SU-DHL-6 (cell line): ENCODE measurements at regions not wholly inside any gene's neighbourhood (a gene's known extent, or its start where the extent isn't known, plus 50 kb on each side); places are given as distances from the start of the nearest gene placed in this dataset.

Experiments
- H2AFZ ChIP-seq: fragments of 200-600 bp; sonication (generic); 2 replicates; pipeline ENCODE4 v1.6.1; 2014; ENCODE audit warnings: low read depth, mild to moderate bottlenecking, moderate library complexity, mixed read lengths, antibody characterized with exemption, low read length; ENCODE audit not compliant: severe bottlenecking
- H3F3A ChIP-seq: fragments of 200-600 bp; shearing (Covaris generic); 2 replicates; pipeline ENCODE4 v1.6.0; 2016; ENCODE audit warnings: antibody characterized with exemption, mild to moderate bottlenecking; ENCODE audit not compliant: insufficient read depth
- H3K27ac ChIP-seq: fragments of 200-600 bp; sonication (generic); 2 replicates; pipeline ENCODE4 v1.5.1; 2016; ENCODE audit warnings: low read depth, mild to moderate bottlenecking, low read length, moderate library complexity, mixed read lengths
- H3K27me3 ChIP-seq: fragments of 200-600 bp; sonication (generic), shearing (Covaris generic); 2 replicates; pipeline ENCODE4 v1.6.0; 2014; ENCODE audit warnings: mild to moderate bottlenecking, low read length
- H3K36me3 ChIP-seq: fragments of 200-600 bp; sonication (generic); 2 replicates; pipeline ENCODE4 v1.6.1; 2014; ENCODE audit warnings: mild to moderate bottlenecking, low read length, mixed read lengths
- H3K4me2 ChIP-seq: fragments of 300-600, 200-600 bp; shearing (Covaris generic), sonication (generic); 2 replicates; pipeline ENCODE4 v1.6.0; 2014; ENCODE audit warnings: low read length, low read depth, mild to moderate bottlenecking; ENCODE audit not compliant: poor library complexity, severe bottlenecking
- H3K4me3 ChIP-seq: fragments of 200-600 bp; sonication (generic); 2 replicates; pipeline ENCODE4 v1.5.1; 2014; ENCODE audit warnings: antibody characterized with exemption, low read length, mild to moderate bottlenecking, mixed read lengths; ENCODE audit not compliant: insufficient read depth, poor library complexity, severe bottlenecking
- H3K79me2 ChIP-seq: fragments of 200-600 bp; sonication (generic); 2 replicates; pipeline ENCODE4 v1.6.1; 2014; ENCODE audit warnings: mild to moderate bottlenecking, low read length, moderate library complexity; ENCODE audit not compliant: insufficient read depth
- H3K9ac ChIP-seq: fragments of 200-600 bp; sonication (generic); 2 replicates; pipeline ENCODE4 v1.7.0; 2014; ENCODE audit warnings: mild to moderate bottlenecking, low read length
- H3K9me2 ChIP-seq: fragments of 200-600 bp; sonication (generic); replicated peaks from 2 replicates; pipeline ENCODE4 v1.6.1; 2014; ENCODE audit warnings: low read length; ENCODE audit not compliant: insufficient read depth
- H3K9me3 ChIP-seq: fragments of 200-600 bp; sonication (generic); 2 replicates; pipeline ENCODE4 v1.6.1; 2014; ENCODE audit warnings: low read length, mixed read lengths; ENCODE audit not compliant: insufficient read depth
- H4K20me1 ChIP-seq: fragments of 200-600 bp; sonication (generic); 2 replicates; pipeline ENCODE4 v1.6.1; 2014; ENCODE audit warnings: low read depth, mild to moderate bottlenecking, antibody characterized with exemption, low read length, moderate library complexity, mixed read lengths
- EZH2phosphoT487 ChIP-seq: fragments of 200-600 bp; sonication (generic), shearing (Covaris generic); conservative IDR thresholded peaks from 2 replicates; pipeline ENCODE4 v1.6.1; 2018; ENCODE audit warnings: mild to moderate bottlenecking, antibody characterized with exemption, low read length, moderate library complexity, mixed read lengths
- TF ChIP-seq, protein P1 (sequence below): fragments of 200-600 bp; sonication (generic); IDR thresholded peaks from one replicate; pipeline ENCODE4 v1.5.1; 2017; ENCODE audit warnings: antibody characterized with exemption, mild to moderate bottlenecking, low read length, moderate library complexity; ENCODE audit not compliant: insufficient read depth, poor library complexity, severe bottlenecking

DNA sequence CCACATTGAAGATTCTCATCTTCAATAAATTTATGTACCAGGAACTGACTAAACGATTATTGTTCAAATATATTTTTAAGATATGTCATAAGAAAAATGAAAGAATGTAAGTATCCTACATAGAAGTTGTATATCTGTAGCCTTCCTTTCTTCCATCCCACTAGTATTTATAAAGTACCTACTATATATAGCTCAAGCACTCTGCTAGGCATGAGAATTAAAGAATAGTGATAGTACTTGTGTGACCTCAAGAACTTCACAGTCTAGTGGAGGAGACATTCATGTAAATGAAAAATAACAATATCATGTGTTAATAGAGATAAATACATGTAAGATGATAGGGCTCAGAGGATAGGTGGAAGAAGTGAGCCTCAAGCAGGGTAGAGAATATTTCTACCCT is 201.0 kb upstream of the HMHB1 start:
- Histone ChIP-seq H3F3A (no peaks in the 10 kb centered on the region), H3K9me3 (no peaks in the 10 kb centered on the region), H3K9me2 (no peaks in the 10 kb centered on the region), H2AFZ (no peak overlapping the region), H3K27ac (no peak overlapping the region), H3K27me3 (0 out of 2 replicates have a peak, but pooled peaks cover 3% of the 10 kb centered on the region), H3K4me2 (no peak overlapping the region), H3K9ac (no peak overlapping the region), H3K36me3 (no peaks in the 10 kb centered on the region), H4K20me1 (no peaks in the 10 kb centered on the region), H3K4me3 (no peak overlapping the region), H3K79me2 (no peaks in the 10 kb centered on the region)
- TF ChIP-seq, protein P1, sequence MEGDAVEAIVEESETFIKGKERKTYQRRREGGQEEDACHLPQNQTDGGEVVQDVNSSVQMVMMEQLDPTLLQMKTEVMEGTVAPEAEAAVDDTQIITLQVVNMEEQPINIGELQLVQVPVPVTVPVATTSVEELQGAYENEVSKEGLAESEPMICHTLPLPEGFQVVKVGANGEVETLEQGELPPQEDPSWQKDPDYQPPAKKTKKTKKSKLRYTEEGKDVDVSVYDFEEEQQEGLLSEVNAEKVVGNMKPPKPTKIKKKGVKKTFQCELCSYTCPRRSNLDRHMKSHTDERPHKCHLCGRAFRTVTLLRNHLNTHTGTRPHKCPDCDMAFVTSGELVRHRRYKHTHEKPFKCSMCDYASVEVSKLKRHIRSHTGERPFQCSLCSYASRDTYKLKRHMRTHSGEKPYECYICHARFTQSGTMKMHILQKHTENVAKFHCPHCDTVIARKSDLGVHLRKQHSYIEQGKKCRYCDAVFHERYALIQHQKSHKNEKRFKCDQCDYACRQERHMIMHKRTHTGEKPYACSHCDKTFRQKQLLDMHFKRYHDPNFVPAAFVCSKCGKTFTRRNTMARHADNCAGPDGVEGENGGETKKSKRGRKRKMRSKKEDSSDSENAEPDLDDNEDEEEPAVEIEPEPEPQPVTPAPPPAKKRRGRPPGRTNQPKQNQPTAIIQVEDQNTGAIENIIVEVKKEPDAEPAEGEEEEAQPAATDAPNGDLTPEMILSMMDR, result no peak
- no peak for TF ChIP-seq EZH2phosphoT487

GRCh38 chr5:143606043-143606752 is 202.7 kb upstream of the NR3C1 start:
- Histone ChIP-seq H4K20me1 (no peaks in the 10 kb centered on the region), H3K27ac (no peak overlapping the region), H3K9me3 (no peaks in the 10 kb centered on the region), H3K4me2 (no peak overlapping the region), H2AFZ (no peak overlapping the region), H3K79me2 (no peaks in the 10 kb centered on the region), H3F3A (no peaks in the 10 kb centered on the region), H3K9me2 (no peaks in the 10 kb centered on the region), H3K36me3 (no peaks in the 10 kb centered on the region), H3K9ac (no peak overlapping the region), H3K4me3 (no peak overlapping the region), H3K27me3 (no peaks in the 10 kb centered on the region)
- TF ChIP-seq, protein P1, result no peak
- no peak for TF ChIP-seq EZH2phosphoT487

DNA sequence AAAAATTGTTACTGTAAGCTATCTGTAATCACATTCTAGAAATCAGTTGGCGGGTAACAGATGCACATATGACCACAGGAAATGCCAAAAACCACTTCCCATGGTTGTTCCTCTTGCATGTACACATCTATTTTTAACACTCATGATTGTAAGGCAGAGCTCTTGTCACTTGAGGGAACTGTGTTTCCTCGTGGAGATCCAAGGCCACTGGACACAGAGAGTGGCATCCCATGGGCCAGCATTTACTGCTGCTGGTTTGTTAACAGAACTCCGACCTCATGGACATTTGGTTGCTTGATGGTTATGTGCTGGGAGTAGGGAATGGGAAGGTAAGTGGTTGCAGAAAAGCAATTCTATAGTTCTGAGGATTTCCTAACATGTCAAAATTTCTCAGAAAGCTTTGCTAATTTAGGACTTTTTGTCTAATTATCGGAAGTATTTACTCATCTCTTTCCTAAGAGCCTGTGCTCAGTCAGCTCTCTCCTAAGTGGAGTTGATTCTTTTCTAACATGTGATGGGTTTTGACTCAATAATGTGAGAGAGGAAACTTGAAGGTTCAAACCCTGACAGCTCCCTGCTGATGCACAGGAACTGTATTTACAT is 202.0 kb upstream of the NR3C1 start:
- H3K9me2 ChIP-seq, result no peaks in the 10 kb centered on the region
- H3K4me3 ChIP-seq, result no peak overlapping the region
- no peaks in the 10 kb centered on the region for H4K20me1 ChIP-seq
- H3F3A ChIP-seq, result no peaks in the 10 kb centered on the region
- H3K36me3 ChIP-seq, result no peaks in the 10 kb centered on the region
- H3K4me2 ChIP-seq, result peak overlapping the region; percentile 10
- TF ChIP-seq, protein P1, result no peak
- H3K9ac ChIP-seq, result no peak overlapping the region
- no peaks in the 10 kb centered on the region for H3K79me2 ChIP-seq
- H2AFZ ChIP-seq, result no peak overlapping the region
- H3K27ac ChIP-seq, result no peak overlapping the region
- H3K27me3 ChIP-seq, result no peaks in the 10 kb centered on the region
- no peaks in the 10 kb centered on the region for H3K9me3 ChIP-seq
